ENCODE measurements at regions not wholly inside any gene's neighbourhood (a gene's known extent, or its start where the extent isn't known, plus 50 kb on each side); places are given as distances from the start of the nearest gene placed in this dataset.
A peak's percentile ranks its signal among the peaks of the same experiment; 100 is the strongest.
"Not testable (repeated sequence)": the region's sequence is repeated elsewhere in the genome, so short reads cannot be mapped to it uniquely, and the experiment has no call there.

DNA sequence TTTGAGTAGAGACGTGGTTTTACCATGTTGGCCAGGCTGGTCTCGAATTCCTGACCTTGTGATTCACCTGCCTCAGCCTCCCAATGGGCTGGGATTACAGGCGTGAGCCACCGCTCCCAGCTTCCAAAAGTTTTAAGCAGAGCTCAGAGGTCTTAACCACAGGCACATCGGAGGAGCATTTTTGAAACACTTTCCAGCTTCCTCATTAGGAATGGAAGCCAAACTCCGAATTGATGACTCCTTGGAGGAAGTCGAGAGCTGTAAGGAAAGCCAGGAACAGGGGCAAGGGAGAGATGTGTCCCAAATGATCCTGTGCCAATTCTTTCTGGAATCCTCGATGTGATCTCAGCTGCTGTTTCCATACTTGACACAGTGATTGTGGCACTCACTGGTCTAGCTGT lies 56.2 kb upstream of the CCZ1B start:
- peak; percentile 24 for DNase-seq (ENCODE audit: low read depth)

DNA sequence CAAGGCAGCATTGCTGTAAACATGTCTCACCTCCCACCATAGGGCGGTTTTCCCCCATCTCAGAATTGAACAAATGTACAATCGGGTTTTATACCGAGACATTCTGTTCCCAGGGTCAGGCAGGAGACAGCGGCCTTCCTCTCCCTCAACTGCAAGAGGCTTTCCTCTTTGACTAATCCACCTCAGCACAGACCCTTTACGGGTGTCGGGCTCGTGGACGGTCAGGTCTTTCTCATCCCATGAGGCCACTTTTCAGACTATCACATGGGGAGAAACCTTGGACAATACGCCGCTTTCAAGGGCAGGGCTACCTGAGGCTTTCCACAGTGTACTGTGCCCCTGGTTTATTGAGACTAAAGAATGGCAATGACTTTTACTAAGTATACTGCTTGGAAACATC lies 57.7 kb upstream of the CCZ1B start:
- not testable (repeated sequence) for DNase-seq (ENCODE audit: low read depth)

DNA sequence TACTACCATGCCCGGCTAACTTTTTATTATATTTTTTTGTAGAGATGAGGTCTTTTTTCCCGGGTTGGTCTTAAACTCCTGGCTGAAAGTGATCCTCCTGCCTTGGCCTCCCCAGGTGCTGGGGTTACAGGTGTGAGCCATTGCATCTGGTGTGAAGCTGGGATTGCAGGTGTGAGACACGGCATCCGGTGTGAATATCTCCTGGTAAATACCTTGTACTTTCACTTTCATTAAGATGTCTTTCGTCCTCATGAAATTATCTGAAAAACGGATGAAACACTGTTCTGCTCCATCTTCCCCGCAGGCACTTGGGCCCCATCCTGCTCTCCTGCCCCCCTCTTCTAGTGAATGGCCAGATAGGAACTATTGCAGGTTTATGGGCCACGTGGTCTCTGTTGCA lies 60.1 kb upstream of the CCZ1B start:
- no peak for DNase-seq (ENCODE audit: low read depth)

DNA sequence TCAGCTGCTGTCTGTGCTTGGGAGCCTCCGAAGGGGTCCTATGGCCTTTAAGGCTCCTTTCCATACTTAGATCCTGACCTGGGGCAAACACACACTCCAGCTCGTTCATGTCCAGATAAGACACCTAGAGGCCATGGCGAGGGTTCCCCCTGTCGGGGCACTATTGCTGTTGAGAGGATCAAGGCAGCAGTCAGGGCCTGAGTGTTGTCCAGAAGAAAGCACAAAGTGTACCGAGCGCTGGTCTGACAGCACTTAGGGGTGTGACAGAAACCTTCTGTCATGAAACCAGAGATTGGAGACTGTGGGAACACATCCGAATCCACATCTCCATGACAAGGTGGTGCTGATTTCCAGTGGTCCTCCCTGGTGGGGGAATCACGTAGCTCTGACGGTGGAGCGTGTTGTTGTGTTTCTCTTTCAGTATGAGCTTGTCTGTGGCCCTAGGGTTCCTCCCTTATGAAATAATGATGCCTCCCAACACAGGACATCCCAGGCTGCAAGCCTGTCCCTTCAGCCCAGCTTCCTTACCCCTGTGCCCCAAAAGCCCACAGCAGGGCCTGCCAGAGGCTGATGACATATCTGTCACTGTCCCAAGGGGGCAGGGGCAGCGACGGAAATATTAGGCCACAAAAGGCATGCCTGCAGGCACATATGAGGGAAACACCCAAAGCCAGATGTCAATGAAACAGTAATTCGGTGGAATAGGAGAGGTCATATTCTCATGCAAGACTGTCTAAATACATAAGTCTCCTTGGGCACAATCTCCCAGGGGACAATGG lies 62.4 kb upstream of the CCZ1B start:
- not testable (repeated sequence) for DNase-seq (ENCODE audit: low read depth)

DNA sequence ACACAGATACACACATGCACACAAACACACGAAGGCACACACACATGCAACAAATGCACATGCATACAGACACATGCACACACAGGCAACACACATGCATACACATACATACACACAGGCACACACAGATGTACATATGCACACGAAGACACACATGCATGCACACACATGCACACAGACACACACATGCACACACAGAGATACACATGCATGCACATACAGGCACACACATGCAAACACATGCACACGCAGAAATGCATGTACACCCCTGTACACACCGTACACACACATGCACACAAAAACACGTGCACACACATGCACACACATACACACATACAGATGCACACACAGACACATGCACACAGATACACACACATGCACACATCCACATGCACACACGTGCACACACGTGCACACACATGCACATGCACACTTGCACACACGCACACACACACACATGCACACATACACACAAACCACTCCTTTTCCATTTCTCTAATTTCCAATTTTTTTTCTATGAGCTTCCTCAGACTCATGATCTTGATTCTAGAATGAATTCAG lies 63.3 kb upstream of the CCZ1B start:
- DNase-seq (ENCODE audit: low read depth) = no peak

DNA sequence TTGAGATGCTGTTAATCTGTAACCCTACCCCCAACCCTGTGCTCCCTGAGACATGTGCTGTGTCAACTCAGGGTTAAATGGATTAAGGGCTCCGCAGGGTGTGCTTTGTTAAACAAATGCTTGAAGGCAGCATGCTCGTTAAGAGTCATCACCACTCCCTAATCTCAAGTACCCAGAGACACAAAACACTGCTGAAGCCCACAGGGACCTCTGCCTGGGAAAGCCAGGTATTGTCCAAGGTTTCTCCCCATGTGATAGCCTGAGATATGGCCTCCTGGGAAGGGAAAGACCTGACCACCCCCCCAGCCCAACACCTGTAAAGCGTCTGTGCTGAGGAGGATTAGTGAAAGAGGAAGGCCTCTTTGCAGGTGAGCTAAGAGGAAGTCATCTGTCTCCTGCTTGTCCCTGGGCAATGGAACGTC lies 76.0 kb upstream of the CCZ1B start:
- not testable (repeated sequence) for DNase-seq (ENCODE audit: low read depth)

DNA sequence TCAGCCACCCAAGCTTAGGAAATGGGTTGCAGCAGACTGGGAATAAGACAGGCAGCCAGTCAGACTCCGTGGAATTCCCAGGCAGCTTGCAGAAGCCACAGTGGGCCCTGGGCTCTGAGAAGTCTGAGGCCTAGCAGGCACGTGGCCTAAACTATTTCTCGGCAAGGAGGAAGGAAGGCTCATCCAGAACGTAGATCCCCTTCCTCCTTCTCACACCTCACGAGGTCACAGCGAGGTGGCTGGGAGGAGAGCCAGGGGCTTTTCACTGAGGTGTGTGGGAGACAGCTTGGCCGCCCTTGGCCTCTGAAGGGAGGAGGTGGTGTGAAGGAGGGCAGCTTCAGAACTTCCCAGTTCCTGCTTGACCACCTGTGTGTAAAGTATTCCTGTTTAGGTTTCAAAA lies 77.2 kb upstream of the CCZ1B start:
- not testable (repeated sequence) for DNase-seq (ENCODE audit: low read depth)

DNA sequence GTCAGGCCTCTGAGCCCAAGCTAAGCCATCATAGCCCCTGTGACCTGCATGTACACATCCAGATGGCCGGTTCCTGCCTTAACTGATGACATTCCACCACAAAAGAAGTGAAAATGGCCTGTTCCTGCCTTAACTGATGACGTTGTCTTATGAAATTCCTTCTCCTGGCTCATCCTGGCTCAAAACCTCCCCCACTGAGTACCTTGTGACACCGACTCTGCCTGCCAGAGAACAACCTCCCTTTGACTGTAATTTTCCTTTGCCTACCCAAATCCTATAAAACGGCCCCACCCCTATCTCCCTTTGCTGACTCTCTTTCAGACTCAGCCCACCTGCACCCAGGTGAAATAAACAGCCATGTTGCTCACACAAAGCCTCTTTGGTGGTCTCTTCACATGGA lies 77.7 kb upstream of the CCZ1B start:
- not testable (repeated sequence) for DNase-seq (ENCODE audit: low read depth)

DNA sequence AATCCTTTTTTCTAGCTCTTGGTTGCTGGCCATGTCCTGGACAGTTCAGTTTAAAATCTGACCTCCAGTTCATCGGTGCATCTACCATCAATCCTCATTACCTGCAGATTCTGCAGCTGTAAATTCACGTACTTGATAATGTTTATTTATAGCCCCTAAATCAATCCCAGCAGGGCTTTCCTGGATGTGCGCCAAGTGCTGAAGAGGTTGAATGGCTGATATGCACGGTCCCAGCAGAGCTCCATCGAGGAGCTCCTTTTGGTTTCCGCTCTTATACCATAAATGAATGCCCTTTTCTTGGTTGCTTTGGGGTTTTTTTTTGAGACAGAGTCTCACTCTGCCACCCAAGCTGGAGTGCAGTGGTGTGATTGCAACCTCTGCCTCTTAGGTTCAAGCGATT lies 91.2 kb upstream of the CCZ1B start:
- no peak for DNase-seq (ENCODE audit: low read depth)

DNA sequence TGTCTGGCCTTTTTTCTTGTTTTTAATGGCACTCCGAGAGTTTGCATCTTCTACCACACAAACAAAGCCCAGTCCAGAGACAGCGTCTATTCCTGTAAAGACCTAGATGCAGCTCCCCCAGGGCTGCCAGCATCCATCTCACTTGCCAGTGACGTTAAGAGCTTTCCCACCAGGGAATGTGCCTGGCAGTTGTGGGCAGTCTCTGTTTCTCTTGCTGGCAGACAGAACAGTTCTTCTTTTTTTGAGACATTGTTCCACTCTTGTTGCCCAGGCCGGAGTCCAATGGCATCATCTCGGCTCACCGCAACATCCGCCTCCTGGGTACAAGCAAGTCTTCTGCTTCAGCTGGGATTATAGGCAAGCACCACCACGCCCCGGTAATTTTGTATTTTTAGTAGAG lies 93.1 kb upstream of the CCZ1B start:
- not testable (repeated sequence) for DNase-seq (ENCODE audit: low read depth)

DNA sequence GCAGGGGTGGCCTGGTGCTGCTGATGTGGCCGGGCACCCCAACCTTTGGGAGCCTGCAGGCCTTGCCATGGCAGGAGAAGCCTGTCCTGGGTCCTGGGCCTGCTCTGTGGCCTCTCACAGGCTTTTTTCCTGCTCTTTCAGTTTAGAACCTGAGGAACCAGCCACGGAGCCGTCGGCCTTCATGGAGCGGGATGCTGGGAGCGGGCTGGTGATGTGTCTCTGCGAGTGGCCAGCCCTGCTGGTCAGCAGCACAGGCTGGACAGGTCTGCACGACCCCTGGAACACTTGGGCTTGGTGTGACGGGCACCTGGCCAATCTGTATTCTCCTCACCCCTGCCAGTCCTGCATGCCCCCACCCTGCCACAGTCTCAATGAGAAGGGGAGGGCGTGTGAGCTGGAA lies 98.4 kb upstream of the CCZ1B start:
- DNase-seq (ENCODE audit: low read depth) = not testable (repeated sequence)

DNA sequence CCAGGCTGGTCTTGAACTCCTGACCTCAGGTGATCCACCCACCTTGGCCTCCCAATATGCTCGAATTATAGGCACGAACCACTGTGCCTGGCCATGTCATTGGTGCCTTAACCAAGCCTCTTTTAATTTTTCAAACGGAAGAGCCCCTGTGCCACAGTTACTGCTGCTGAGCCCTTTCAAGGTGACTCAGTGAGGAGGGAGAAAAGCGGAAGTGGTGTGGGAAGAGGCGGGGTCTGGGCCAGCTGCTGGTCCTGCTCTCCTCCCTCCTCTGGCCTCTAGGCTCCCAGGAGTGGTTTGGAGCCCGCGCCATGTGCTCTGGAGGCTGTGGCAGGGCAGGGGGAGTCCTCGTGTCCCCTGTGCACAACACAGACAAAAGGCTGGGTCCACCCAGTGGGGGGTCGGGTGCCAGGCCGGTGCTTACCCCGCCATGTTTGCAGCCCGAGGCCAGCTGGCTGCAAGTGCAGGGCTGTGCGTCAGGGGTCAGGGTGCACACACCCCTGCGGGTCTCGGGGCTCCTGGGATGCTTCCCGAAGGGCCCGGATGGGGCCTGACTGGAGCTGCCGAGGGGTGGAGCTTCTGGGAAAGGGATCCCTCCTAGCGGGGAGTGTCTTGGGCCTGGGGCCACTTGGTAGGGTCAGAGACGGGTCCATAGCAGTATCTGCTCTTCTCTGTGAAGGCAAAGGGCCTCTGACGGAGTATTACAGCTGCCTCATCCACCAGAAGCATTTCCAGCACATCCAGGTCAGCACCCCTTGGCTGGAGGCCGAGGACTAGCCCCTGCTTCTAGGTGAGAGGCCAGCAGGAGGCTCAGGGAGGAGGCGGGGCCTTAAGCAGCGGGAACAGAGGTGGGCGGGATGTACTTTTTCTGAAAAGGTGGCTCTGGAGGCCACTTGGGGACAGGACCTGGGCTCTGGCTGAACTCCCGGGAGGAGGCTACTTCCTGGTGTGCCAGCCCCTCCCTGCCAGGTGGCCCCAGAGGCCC lies 100.4 kb upstream of the CCZ1B start:
- DNase-seq (ENCODE audit: low read depth) = not testable (repeated sequence)

DNA sequence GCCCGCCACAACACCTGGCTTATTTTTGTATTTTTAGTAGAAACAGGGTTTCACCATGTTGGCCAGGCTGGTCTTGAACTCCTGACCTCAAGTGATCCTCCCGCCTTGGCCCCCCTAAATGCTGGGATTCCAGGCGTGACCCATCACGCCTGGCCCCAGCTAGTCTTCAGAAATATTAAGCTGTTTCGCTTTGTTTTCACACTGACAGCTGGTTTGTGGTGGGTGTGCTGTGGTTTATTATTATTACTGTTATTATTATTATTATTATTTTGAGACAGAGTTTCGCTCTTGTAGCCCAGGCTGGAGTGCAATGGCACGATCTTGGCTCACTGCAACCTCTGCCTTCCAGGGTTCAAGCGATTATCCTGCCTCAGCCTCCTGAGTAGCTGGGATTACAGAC lies 101.6 kb upstream of the CCZ1B start:
- DNase-seq (ENCODE audit: low read depth) = not testable (repeated sequence)

DNA sequence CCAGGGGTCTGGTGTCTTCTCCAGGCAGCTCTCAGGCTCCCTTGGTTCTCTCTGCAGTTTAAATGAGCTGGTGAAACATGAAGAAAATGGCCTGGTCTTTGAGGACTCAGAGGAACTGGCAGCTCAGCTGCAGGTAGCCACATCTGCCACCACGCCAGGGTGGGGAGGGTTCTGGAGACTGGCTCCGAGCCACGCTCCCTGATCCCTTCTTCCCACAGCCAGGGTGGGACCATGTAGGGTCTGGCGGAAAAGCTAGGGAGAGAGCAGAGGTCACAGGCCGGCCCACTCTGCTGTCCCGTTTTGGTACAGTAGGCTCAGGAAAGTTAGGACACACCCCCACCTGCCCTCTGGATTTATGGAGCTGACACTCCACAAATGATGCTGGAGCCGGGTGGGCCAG lies 103.5 kb upstream of the CCZ1B start:
- not testable (repeated sequence) for DNase-seq (ENCODE audit: low read depth)

DNA sequence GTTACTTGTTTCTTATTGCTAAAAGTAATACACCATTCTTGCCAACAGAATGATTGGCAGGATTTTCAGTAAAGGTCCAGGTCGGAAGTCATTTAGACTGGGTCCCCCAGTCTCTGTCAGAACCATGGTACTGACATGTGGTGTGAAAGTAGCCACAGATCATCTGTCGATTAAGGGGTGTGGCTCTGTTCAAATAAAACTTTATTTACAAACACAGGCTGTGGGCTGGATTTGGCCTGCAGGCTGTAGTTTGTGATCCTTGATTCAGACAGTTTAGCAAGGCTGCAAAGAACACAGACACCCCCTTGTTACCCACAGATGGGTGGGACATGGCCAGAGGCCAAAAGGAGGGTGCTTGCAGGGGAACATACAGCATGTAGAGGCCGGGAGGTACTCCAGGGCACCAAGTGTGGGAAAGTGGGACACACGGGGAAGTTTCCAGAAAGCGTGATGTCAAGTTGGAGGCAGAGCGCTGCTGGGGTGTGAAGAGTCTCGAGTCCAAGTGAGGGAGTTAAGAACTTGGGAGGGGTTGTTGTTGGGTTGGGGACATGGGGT lies 104.1 kb upstream of the CCZ1B start:
- DNase-seq (ENCODE audit: low read depth) = not testable (repeated sequence)

DNA sequence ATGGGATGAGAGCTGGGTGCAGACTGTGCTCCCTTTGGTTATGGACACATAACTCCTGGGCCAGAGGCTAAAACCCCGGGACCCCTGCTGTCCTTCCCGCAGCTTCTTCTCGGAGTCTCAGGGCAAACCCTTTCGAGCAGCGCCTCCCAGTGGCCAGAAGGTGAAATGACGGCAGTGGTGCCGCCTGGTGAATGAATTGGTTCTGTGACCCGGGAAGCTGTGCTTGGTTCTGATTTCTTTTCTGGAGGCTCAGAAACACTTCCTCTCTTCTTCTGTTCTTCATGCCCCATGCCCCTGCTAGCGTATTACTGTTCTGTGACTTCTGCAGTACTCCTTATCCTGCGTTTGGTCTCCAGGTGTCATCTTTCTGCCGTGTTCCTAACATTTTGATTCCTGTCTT lies 104.7 kb upstream of the CCZ1B start:
- DNase-seq (ENCODE audit: low read depth) = not testable (repeated sequence)

DNA sequence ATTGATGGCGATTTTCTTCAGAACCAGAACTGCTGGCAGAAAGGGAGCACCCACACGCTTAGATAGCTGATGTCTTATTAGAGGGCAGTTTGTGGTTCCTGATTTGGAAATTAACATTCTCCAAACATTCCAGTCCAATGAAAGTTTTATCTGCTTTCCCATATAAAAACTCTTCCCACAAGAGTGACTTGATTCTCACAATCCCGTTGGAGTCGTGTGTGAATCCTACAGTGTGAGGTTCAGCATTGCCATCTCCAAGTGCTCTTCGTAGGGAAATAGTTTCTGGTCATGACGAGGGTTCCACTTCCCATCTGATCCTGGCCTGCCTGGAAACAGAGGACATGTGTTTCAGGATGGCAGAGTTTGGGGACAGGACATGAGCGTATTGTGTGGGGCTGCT lies 105.4 kb upstream of the CCZ1B start:
- DNase-seq (ENCODE audit: low read depth) = not testable (repeated sequence)

DNA sequence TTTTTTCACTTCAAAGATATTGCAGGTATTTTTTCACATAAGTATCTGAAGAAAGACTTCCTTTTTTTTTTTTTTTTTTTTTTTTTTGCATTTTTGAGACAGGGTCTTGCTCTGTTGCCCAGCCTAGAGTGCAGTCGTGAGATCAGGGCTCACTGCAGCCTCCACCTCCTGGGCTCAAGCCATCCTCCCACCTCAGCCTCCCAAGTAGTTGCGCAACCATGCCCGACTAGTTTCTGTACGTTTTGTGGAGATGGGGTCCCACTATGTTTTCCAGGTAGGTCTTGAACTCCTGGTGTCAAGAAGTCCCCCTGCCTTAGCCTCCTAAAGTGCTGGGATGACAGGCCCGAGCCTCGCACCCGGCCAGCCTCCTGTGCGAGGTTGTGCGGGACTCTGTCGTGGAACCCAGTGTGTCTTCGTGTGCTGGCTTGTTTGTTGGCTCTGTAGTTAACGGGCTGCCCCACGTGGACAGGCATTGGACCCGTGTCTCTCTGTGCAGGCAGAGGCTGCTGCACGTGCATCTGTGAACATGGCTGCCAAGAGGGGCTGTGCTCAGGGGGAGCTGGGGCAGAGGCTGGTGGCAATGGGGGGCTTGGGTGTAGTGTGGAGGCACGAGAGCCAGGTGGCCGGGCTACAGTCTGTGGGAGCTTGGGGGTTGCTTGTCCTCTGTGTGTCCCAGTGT lies 108.0 kb upstream of the CCZ1B start:
- DNase-seq (ENCODE audit: low read depth) = not testable (repeated sequence)

DNA sequence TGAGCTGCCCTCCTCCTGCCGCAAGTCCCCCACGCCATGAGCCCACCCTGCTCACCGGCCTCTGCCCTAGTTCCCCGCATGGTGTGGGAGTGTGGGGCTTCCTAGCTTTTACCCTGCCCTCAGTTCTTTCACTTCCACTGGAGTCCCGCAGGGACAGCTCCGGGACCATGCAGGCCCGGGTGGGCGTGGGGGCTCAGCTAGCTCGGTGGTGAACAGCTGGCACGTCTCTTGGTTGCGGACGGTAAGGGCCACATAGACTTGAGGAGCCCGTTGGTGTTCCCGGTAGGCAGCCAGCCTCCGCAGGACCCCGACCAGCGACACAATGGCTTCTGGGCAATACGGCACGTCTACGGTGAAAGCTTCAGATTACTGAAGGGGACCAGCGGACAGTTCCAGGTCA lies 108.9 kb upstream of the CCZ1B start:
- DNase-seq (ENCODE audit: low read depth) = no peak

DNA sequence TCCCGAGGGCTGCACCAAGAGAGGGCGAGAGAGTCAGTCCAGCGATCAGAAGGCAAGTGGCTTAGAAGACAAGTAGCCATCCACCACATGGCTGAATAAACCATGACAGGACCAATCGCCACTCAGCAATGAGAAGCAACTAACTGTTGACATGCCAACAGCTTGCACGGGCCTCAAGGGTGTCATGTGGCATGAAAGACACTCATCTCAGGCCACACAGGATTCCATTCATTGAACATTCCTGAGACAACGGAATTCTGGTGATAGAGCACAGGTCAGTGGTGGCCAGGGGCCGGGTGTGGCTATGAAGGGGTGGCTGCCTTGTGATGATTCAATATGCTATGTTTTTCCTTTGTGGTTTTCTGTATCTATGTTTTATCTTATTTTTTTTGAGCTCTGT lies 110.6 kb upstream of the CCZ1B start:
- peak; percentile 30 for DNase-seq (ENCODE audit: low read depth)

DNA sequence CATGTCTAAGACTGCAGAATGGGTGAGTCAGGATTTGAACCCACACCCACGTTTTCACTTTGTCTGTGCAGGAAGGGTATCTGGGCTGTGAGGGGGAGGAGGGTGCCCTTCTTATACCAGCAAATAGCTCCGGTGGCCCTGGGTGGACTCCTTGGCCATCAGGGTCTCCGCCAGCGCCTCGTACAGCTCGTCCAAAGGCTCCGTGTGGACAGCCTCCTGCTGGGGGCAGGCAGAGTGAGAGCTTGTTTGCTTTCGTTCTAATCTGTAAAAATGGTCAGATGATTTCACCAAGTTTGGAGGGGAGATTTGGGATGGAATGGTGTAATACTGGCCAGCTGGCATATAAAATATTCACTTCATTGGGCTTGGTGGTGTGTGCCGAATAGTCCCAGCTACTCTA lies 111.7 kb upstream of the CCZ1B start:
- not testable (repeated sequence) for DNase-seq (ENCODE audit: low read depth)
